H1 (cell line): ENCODE measurements at regions not wholly inside any gene's neighbourhood (a gene's known extent, or its start where the extent isn't known, plus 50 kb on each side); places are given as distances from the start of the nearest gene placed in this dataset.

Source experiments
- POLR2AphosphoS5 ChIP-seq: IDR thresholded peaks from 2 replicates; pipeline ENCODE4 v1.6.1; 2011; ENCODE audit warnings: low read depth, low read length
- RFX5 ChIP-seq: IDR thresholded peaks from 2 replicates; pipeline ENCODE4 v1.6.1; 2011; ENCODE audit warnings: low read depth, low read length, improper control_type of control experiment, borderline replicate concordance
- SP2 ChIP-seq: IDR thresholded peaks from 2 replicates; pipeline ENCODE4 v1.6.1; 2012; ENCODE audit warnings: mild to moderate bottlenecking, low read length, inconsistent platforms
- TF ChIP-seq, protein P1 (sequence below), 3 experiments: IDR thresholded peaks; 1 replicate in 2 of 3; 2 replicates in 1 of 3; pipeline versions ENCODE4 v1.5.1 to v1.6.1; 2011; ENCODE audit warnings: low read length in 3 of 3, mild to moderate bottlenecking in 3 of 3, inconsistent platforms in 2 of 3, low read depth in 1 of 3, moderate library complexity in 1 of 3; ENCODE audit not compliant: insufficient read depth in 1 of 3; ENCODE audit errors: control extremely low read depth in 1 of 3

GRCh38 chr2:226414335-226414734 lies 385.3 kb downstream of the IRS1 start:
- TF ChIP-seq RFX5 (no peak), POLR2AphosphoS5 (no peak), SP2 (no peak)
- TF ChIP-seq, protein P1, sequence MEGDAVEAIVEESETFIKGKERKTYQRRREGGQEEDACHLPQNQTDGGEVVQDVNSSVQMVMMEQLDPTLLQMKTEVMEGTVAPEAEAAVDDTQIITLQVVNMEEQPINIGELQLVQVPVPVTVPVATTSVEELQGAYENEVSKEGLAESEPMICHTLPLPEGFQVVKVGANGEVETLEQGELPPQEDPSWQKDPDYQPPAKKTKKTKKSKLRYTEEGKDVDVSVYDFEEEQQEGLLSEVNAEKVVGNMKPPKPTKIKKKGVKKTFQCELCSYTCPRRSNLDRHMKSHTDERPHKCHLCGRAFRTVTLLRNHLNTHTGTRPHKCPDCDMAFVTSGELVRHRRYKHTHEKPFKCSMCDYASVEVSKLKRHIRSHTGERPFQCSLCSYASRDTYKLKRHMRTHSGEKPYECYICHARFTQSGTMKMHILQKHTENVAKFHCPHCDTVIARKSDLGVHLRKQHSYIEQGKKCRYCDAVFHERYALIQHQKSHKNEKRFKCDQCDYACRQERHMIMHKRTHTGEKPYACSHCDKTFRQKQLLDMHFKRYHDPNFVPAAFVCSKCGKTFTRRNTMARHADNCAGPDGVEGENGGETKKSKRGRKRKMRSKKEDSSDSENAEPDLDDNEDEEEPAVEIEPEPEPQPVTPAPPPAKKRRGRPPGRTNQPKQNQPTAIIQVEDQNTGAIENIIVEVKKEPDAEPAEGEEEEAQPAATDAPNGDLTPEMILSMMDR (IDR thresholded peaks at IDR 0.05; ENCODE audit: control extremely low read depth in 1 of 3, insufficient read depth in 1 of 3, low read depth in 1 of 3, low read length in 3 of 3): no peak
